ENCODE measurements at regions not wholly inside any gene's neighbourhood (a gene's known extent, or its start where the extent isn't known, plus 50 kb on each side); places are given as distances from the start of the nearest gene placed in this dataset.

GRCh38 chr10:36349445-36350078, 707.5 kb upstream of the FZD8 start:
- DNase-seq = no peak

GRCh38 chr10:36345807-36346206, 703.7 kb upstream of the FZD8 start:
- DNase-seq = no peak

GRCh38 chr10:36345175-36345533, 703.1 kb upstream of the FZD8 start:
- no peak for DNase-seq

GRCh38 chr10:36344240-36345174, 702.4 kb upstream of the FZD8 start:
- DNase-seq = no peak

GRCh38 chr10:36342781-36343180, 700.7 kb upstream of the FZD8 start:
- no peak for DNase-seq

- no peak for DNase-seq
Observed at GRCh38 chr10:36341471-36341870, 699.4 kb upstream of the FZD8 start.

- DNase-seq = no peak
Observed at GRCh38 chr10:36336315-36336714, 694.2 kb upstream of the FZD8 start.

- no peak for DNase-seq
Observed at GRCh38 chr10:36333446-36333845, 691.4 kb upstream of the FZD8 start.

- no peak for DNase-seq
Observed at GRCh38 chr10:36332926-36333325, 690.8 kb upstream of the FZD8 start.

- no peak for DNase-seq
Observed at GRCh38 chr10:36331121-36331520, 689.0 kb upstream of the FZD8 start.

GRCh38 chr10:36325815-36326214, 683.7 kb upstream of the FZD8 start:
- no peak for DNase-seq

- no peak for DNase-seq
Observed at GRCh38 chr10:36324831-36325230, 682.7 kb upstream of the FZD8 start.

GRCh38 chr10:36313142-36313541, 671.0 kb upstream of the FZD8 start:
- DNase-seq = no peak

GRCh38 chr10:36303896-36304295, 661.8 kb upstream of the FZD8 start:
- DNase-seq = no peak

GRCh38 chr10:36302086-36302485, 660.0 kb upstream of the FZD8 start:
- DNase-seq = no peak

GRCh38 chr10:36301539-36301938, 659.4 kb upstream of the FZD8 start:
- no peak for DNase-seq

GRCh38 chr10:36301139-36301538, 659.0 kb upstream of the FZD8 start:
- no peak for DNase-seq

GRCh38 chr10:36283827-36284226, 641.7 kb upstream of the FZD8 start:
- no peak for DNase-seq

GRCh38 chr10:36281831-36282331, 639.8 kb upstream of the FZD8 start:
- DNase-seq = no peak

- no peak for DNase-seq
Observed at GRCh38 chr10:36280890-36281499, 638.9 kb upstream of the FZD8 start.

- no peak for DNase-seq
Observed at GRCh38 chr10:36280321-36280741, 638.2 kb upstream of the FZD8 start.

- DNase-seq = no peak
Observed at GRCh38 chr10:36278176-36278575, 636.1 kb upstream of the FZD8 start.

GRCh38 chr10:36277459-36277858, 635.4 kb upstream of the FZD8 start:
- DNase-seq = no peak

All from NCI-H1105 (cell line).